HEK293T (cell line): ENCODE measurements at regions not wholly inside any gene's neighbourhood (a gene's known extent, or its start where the extent isn't known, plus 50 kb on each side); places are given as distances from the start of the nearest gene placed in this dataset.

ENCODE experiments used
- CTCF ChIA-PET: fragments of 350-600 bp; formaldehyde crosslinking; extraction: SDS; loops from one replicate; lab custom pipeline; 2021; ENCODE audit warnings: antibody characterized with exemption, inconsistent platforms; lab: Yijun Ruan, JAX
- POLR2A ChIA-PET: fragments of 350-600 bp; formaldehyde crosslinking; extraction: SDS; loops from one replicate; lab custom pipeline; 2020; ENCODE audit warnings: antibody characterized with exemption, inconsistent platforms; lab: Yijun Ruan, JAX
- DNase-seq: peaks from one replicate; pipeline ENCODE4 v3.0.0; 2012; ENCODE audit warnings: mixed read lengths; ENCODE audit errors: extremely low spot score
- FOXK2 ChIP-seq: fragments of 450-650 bp; IDR thresholded peaks from 2 replicates; pipeline ENCODE4 v1.6.1; 2016; ENCODE audit warnings: mild to moderate bottlenecking

DNA sequence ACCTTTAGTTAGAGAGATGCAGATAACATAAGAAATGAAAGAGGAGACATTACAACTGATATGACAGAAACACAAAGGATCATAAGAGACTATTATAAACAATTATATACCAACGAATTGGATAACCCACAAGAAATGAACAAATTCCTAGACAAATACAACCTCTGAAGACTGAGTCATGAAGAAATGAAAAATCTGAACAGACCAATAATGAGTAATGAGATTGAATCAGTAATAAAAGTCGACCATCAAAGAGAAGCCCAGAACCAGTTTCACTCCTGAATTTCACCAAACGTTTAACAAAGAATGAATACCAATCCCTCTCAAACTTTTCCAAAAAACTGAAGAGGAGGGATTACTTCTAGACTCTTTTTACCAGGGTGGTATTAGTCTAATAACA is 50.5 kb upstream of the PCAT7 start:
- DNase-seq = no peak
- CTCF ChIA-PET = interaction anchor here (0.6 kb wide), 1 partner anchor 13 kb away, joined by 4 read pairs; no protein-coding TSS in a partner anchor
- no peak for TF ChIP-seq FOXK2
- POLR2A ChIA-PET = no interaction called here
